Cardiac muscle cell (in vitro differentiated cells and primary cell): ENCODE measurements at regions not wholly inside any gene's neighbourhood (a gene's known extent, or its start where the extent isn't known, plus 50 kb on each side); places are given as distances from the start of the nearest gene placed in this dataset.

ENCODE experiments used
- DNase-seq, 2 donors: peaks; one replicate each; pipeline versions ENCODE4 v3.0.0 to v3.0.0-alpha.2; 2010 to 2017; ENCODE audit warnings: low read depth in 1 of 2, low spot score in 1 of 2
- H3K27ac ChIP-seq: fragments of 200-600 bp; sonication (generic); 2 replicates; pipeline ENCODE4 v1.5.1; 2016
- H3K27me3 ChIP-seq: fragments of 200-600 bp; sonication (generic); 2 replicates; pipeline ENCODE4 v1.6.0; 2016; ENCODE audit warnings: control low read depth
- H3K36me3 ChIP-seq: fragments of 200-600 bp; sonication (generic); 2 replicates; pipeline ENCODE4 v1.5.1; 2016; ENCODE audit warnings: control low read depth
- H3K4me1 ChIP-seq: fragments of 200-600 bp; sonication (generic); 2 replicates; pipeline ENCODE4 v1.8.1; 2017; ENCODE audit warnings: low read depth, mild to moderate bottlenecking, mixed run types
- H3K4me3 ChIP-seq: fragments of 200-600 bp; sonication (generic); 2 replicates; pipeline ENCODE4 v1.5.1; 2016; ENCODE audit warnings: mild to moderate bottlenecking
- H3K9me3 ChIP-seq: fragments of 200-600 bp; sonication (generic); 2 replicates; pipeline ENCODE4 v1.5.1; 2017; ENCODE audit warnings: low read depth, mild to moderate bottlenecking, control low read depth
- CTCF ChIP-seq: IDR thresholded peaks from 2 replicates; pipeline ENCODE4 v1.5.1; 2012; ENCODE audit warnings: low read depth, mild to moderate bottlenecking, low read length

GRCh38 chr12:88726806-88727720, 146.8 kb upstream of the KITLG start:
- no peak for TF ChIP-seq CTCF
- H3K36me3 ChIP-seq, result no peaks in the 10 kb centered on the region
- H3K9me3 ChIP-seq, result no peaks in the 10 kb centered on the region
- H3K27ac ChIP-seq, result no peak overlapping the region
- no peak overlapping the region for H3K4me3 ChIP-seq
- H3K4me1 ChIP-seq, result peaks cover 8% of the 10 kb centered on the region
- DNase-seq, result no peak
- no peaks in the 10 kb centered on the region for H3K27me3 ChIP-seq

- Histone ChIP-seq H3K4me1 (peaks cover 8% of the 10 kb centered on the region), H3K36me3 (no peaks in the 10 kb centered on the region), H3K27ac (no peak overlapping the region), H3K4me3 (no peak overlapping the region), H3K9me3 (no peaks in the 10 kb centered on the region), H3K27me3 (no peaks in the 10 kb centered on the region)
- DNase-seq, result no peak
- TF ChIP-seq CTCF, result no peak
Measured at GRCh38 chr12:88725592-88726143, 145.4 kb upstream of the KITLG start.

DNA sequence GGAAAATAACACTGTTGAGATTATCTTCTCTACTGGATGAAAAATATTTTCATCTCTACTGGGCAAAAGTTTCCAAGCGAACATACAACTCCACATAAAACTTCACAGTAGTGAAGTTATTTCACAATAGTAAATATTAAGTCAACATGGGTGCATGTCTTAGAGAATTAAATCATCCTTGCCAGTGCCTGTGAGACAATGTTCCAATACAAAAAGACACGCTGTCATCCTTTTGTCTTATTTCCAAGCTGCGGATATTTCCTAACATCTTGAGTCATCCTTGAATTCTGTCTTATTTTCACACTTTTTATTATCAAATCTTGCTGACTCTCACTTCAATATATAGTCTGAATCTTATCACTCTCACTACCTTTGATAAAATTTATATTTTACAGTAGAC, 142.9 kb upstream of the KITLG start:
- Histone ChIP-seq H3K27ac (no peak overlapping the region), H3K36me3 (no peaks in the 10 kb centered on the region), H3K4me3 (no peak overlapping the region), H3K27me3 (no peaks in the 10 kb centered on the region), H3K9me3 (no peaks in the 10 kb centered on the region), H3K4me1 (peaks cover 8% of the 10 kb centered on the region)
- TF ChIP-seq CTCF, result no peak
- peak in 1 of 2 donors; percentile 64 for DNase-seq

- no peaks in the 10 kb centered on the region for H3K36me3 ChIP-seq
- H3K9me3 ChIP-seq, result no peaks in the 10 kb centered on the region
- H3K27me3 ChIP-seq, result no peaks in the 10 kb centered on the region
- peaks cover 6% of the 10 kb centered on the region for H3K4me1 ChIP-seq
- no peak for DNase-seq
- no peak overlapping the region for H3K4me3 ChIP-seq
- no peak overlapping the region for H3K27ac ChIP-seq
- no peak for TF ChIP-seq CTCF
Measured at GRCh38 chr12:88720785-88721650, 140.7 kb upstream of the KITLG start.

DNA sequence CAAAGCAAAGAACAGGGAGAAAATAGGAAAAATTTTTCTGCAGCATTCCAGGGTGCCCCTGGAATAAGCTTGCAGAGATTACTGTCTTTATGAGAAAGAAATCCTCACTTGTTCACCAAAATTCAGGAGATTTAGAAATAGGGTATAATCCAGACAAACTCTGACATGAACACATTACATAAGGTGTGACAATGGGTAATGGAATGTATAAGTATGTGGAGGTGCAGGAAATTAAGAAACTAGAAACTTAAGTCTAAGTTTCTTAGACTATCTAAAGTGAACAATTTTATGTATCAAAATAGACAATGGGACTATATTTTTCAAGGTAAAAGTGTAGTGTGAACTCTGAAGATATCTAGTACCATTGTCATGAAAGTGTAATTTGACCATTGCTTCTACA, 140.0 kb upstream of the KITLG start:
- DNase-seq, result no peak
- H3K4me3 ChIP-seq, result no peak overlapping the region
- H3K36me3 ChIP-seq, result no peaks in the 10 kb centered on the region
- H3K4me1 ChIP-seq, result no peaks in the 10 kb centered on the region
- H3K27ac ChIP-seq, result no peak overlapping the region
- no peaks in the 10 kb centered on the region for H3K9me3 ChIP-seq
- H3K27me3 ChIP-seq, result no peaks in the 10 kb centered on the region
- no peak for TF ChIP-seq CTCF
